Renal cortical epithelial cell (primary cell): ENCODE measurements at regions not wholly inside any gene's neighbourhood (a gene's known extent, or its start where the extent isn't known, plus 50 kb on each side); places are given as distances from the start of the nearest gene placed in this dataset.

ENCODE experiments used
- DNase-seq: peaks from one replicate; pipeline ENCODE4 v3.0.0-alpha.2; 2011; ENCODE audit warnings: low read depth

GRCh38 chr2:105454801-105455485 is 56.1 kb upstream of the FHL2 start:
- DNase-seq = peak; percentile 100

GRCh38 chr2:105451571-105452166 is 52.8 kb upstream of the FHL2 start:
- DNase-seq = no peak

- no peak for DNase-seq
Observed at GRCh38 chr2:105450471-105450870, 51.6 kb upstream of the FHL2 start.

- no peak for DNase-seq
Observed at GRCh38 chr2:105449076-105449475, 50.2 kb upstream of the FHL2 start.
